Bronchial epithelial cell (primary cell): ENCODE measurements at regions not wholly inside any gene's neighbourhood (a gene's known extent, or its start where the extent isn't known, plus 50 kb on each side); places are given as distances from the start of the nearest gene placed in this dataset.
A peak's percentile ranks its signal among the peaks of the same experiment; 100 is the strongest.

Source experiments
- DNase-seq: peaks from one replicate; pipeline ENCODE4 v3.0.0-alpha.2; 2010; ENCODE audit warnings: low read depth
- FAIRE-seq: peaks from 2 replicates; lab custom pipeline; 2011; peaks lifted over from hg19 to GRCh38; lab: Jason Lieb, UNC
- H3K27me3 ChIP-seq: 2 replicates; pipeline ENCODE4 v1.5.1; 2011; ENCODE audit warnings: low read length; ENCODE audit not compliant: control insufficient read depth, insufficient read depth
- H3K36me3 ChIP-seq: 2 replicates; pipeline ENCODE4 v1.5.1; 2011; ENCODE audit warnings: low read length; ENCODE audit not compliant: control insufficient read depth, insufficient read depth
- H3K4me3 ChIP-seq: 2 replicates; pipeline ENCODE4 v1.5.1; 2011; ENCODE audit warnings: mild to moderate bottlenecking, low read depth, low read length, control low read depth
- CTCF ChIP-seq: IDR thresholded peaks from 2 replicates; pipeline ENCODE4 v1.5.1; 2011; ENCODE audit warnings: mild to moderate bottlenecking, moderate library complexity, low read length, control low read depth, inconsistent platforms; ENCODE audit not compliant: insufficient read depth, severe bottlenecking

- H3K36me3 ChIP-seq, result no peaks in the 10 kb centered on the region
- no peak for DNase-seq
- TF ChIP-seq CTCF, result no peak
- no peak overlapping the region for H3K4me3 ChIP-seq
- H3K27me3 ChIP-seq, result peaks cover 2% of the 10 kb centered on the region
- FAIRE-seq, result no peak
Observed at GRCh38 chr17:79144133-79144532, 69.5 kb downstream of the ENGASE start.

- no peak for TF ChIP-seq CTCF
- Histone ChIP-seq H3K4me3 (no peak overlapping the region), H3K27me3 (peaks cover 2% of the 10 kb centered on the region), H3K36me3 (no peaks in the 10 kb centered on the region)
- DNase-seq (no peak), FAIRE-seq (no peak)
Observed at GRCh38 chr17:79142375-79142774, 67.8 kb downstream of the ENGASE start.

- Histone ChIP-seq H3K36me3 (no peaks in the 10 kb centered on the region), H3K4me3 (no peak overlapping the region), H3K27me3 (peaks cover 2% of the 10 kb centered on the region)
- no peak for FAIRE-seq
- no peak for TF ChIP-seq CTCF
- no peak for DNase-seq
Observed at GRCh38 chr17:79141578-79142355, 67.1 kb downstream of the ENGASE start.

GRCh38 chr17:79138826-79139225 is 64.2 kb downstream of the ENGASE start:
- DNase-seq (no peak), FAIRE-seq (peak; percentile 93)
- Histone ChIP-seq H3K36me3 (no peaks in the 10 kb centered on the region), H3K27me3 (peaks cover 2% of the 10 kb centered on the region), H3K4me3 (no peak overlapping the region)
- TF ChIP-seq CTCF, result no peak

GRCh38 chr17:79137789-79138165 is 63.2 kb downstream of the ENGASE start:
- H3K36me3 ChIP-seq, result no peaks in the 10 kb centered on the region
- peaks cover 5% of the 10 kb centered on the region for H3K27me3 ChIP-seq
- no peak for FAIRE-seq
- no peak overlapping the region for H3K4me3 ChIP-seq
- no peak for DNase-seq
- no peak for TF ChIP-seq CTCF
